Gastroesophageal sphincter (tissue), 3 donors: ENCODE measurements at regions not wholly inside any gene's neighbourhood (a gene's known extent, or its start where the extent isn't known, plus 50 kb on each side); places are given as distances from the start of the nearest gene placed in this dataset.

Experiments
- EP300 ChIP-seq: sonication (generic); formaldehyde crosslinking; IDR thresholded peaks from one replicate; pipeline ENCODE4 v1.6.1; 2017; ENCODE audit warnings: antibody characterized with exemption, mild to moderate bottlenecking
- POLR2A ChIP-seq, 2 donors: fragments of 450-650 bp; IDR thresholded peaks; one replicate each; pipeline ENCODE4 v1.6.1; 2017; ENCODE audit warnings: antibody characterized with exemption in 2 of 2, mild to moderate bottlenecking in 2 of 2, moderate library complexity in 1 of 2
- TF ChIP-seq, protein P1 (sequence below), 4 experiments: fragments of 200-600 bp in 2 of 4; fragments of 450-650 bp in 2 of 4; sonication (generic) in 1 of 4; IDR thresholded peaks; one replicate each; pipeline ENCODE4 v1.5.1; 2017 to 2019; ENCODE audit warnings: antibody characterized with exemption in 4 of 4, mild to moderate bottlenecking in 2 of 4, moderate library complexity in 2 of 4

DNA sequence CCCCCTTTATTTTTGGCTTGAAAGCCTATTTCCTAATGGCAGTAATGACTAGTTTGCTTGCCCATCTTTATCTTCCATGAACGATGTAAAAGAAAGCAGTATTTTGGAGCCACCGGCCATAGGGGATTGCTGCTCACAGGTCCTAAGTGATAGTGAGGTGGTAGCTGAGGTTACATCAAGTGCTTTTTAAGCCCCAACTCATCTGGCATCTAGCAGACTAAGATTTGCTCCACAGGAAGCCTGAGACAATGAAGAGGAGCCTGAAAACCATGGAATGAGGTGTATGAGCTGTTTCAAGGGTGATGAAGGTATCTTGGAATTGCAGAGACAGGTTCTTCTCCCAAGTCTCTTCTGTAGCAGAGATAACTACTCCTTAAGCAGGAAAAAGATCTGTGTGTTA is 496.3 kb downstream of the XPNPEP1 start:
- TF ChIP-seq, protein P1, sequence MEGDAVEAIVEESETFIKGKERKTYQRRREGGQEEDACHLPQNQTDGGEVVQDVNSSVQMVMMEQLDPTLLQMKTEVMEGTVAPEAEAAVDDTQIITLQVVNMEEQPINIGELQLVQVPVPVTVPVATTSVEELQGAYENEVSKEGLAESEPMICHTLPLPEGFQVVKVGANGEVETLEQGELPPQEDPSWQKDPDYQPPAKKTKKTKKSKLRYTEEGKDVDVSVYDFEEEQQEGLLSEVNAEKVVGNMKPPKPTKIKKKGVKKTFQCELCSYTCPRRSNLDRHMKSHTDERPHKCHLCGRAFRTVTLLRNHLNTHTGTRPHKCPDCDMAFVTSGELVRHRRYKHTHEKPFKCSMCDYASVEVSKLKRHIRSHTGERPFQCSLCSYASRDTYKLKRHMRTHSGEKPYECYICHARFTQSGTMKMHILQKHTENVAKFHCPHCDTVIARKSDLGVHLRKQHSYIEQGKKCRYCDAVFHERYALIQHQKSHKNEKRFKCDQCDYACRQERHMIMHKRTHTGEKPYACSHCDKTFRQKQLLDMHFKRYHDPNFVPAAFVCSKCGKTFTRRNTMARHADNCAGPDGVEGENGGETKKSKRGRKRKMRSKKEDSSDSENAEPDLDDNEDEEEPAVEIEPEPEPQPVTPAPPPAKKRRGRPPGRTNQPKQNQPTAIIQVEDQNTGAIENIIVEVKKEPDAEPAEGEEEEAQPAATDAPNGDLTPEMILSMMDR (IDR thresholded peaks at IDR 0.05): no peak
- TF ChIP-seq EP300 (no peak), POLR2A (IDR thresholded peaks at IDR 0.05) (no peak)
